ENCODE measurements at regions not wholly inside any gene's neighbourhood (a gene's known extent, or its start where the extent isn't known, plus 50 kb on each side); places are given as distances from the start of the nearest gene placed in this dataset.

DNA sequence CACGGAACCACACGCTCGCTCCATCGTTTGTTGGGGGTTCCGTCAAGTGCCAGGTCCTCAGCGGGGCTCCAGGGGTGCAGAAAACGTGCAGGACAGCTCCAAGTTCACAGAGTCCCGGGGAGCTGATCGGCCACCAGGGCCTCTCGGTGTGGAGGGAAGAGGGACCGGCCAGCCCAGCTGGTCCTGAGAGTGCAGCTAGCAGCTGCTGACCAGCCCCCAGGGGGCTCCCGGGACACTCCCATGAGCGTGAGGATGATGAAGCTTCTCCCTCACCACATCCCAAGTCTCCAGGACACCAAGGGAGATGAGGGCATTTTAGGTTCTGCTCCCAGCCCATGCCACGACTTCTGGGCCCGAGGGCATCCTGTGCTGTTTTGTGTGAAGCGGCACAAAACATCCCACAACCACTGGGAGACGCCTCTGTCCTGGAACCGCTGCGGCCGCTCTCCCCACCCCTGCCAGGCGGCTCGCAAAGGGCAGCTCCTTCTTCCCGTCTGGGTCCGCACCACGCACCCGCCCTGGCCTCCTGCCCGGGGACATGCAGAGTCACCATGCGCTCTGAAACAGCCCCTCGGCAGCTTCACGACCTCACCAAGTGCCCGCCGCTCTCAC lies 67.5 kb upstream of the IRX4 start:
- 87% methylated on average over 29 of the region's 32 CpGs for WGBS (ENCODE audit: insufficient coverage)

GRCh38 chr5:1949253-1949652 lies 66.5 kb upstream of the IRX4 start:
- H3K27me3 ChIP-seq (replicated peaks in 2 of 5; ENCODE audit: control insufficient read depth in 4 of 5, insufficient read depth in 5 of 5, low read length in 4 of 5), result peaks cover 0 to 75% (median 18%) of the 10 kb centered on the region in 5 experiments
- no peak overlapping the region for H3K27ac ChIP-seq (ENCODE audit: insufficient read depth in 1 of 2, low read depth in 1 of 2, low read length in 2 of 2, poor library complexity in 1 of 2, severe bottlenecking in 2 of 2)
- no peaks in the 10 kb centered on the region for H3K4me1 ChIP-seq (ENCODE audit: control extremely low read depth in 1 of 4, control insufficient read depth in 4 of 4, insufficient read depth in 4 of 4, low read length in 3 of 4)
- 95% methylated on average over 15 of the region's 18 CpGs for WGBS (ENCODE audit: insufficient coverage)
- H3K9me3 ChIP-seq (ENCODE audit: control extremely low read depth in 1 of 5, control insufficient read depth in 4 of 5, insufficient read depth in 2 of 5, low read depth in 1 of 5, low read length in 4 of 5), result no peaks in the 10 kb centered on the region
- POLR2A ChIA-PET, result no interaction called here
- CTCF ChIA-PET, result no interaction called here
- H3K36me3 ChIP-seq (ENCODE audit: control insufficient read depth in 4 of 4, insufficient read depth in 4 of 4, low read length in 3 of 4), result no peaks in the 10 kb centered on the region
- no peak for DNase-seq
- no peak overlapping the region for H3K4me3 ChIP-seq (ENCODE audit: control insufficient read depth in 1 of 7, extremely low read depth in 1 of 7, insufficient read depth in 4 of 7, low read depth in 2 of 7, low read length in 6 of 7)

More for the DNA sequence above, 67.5 kb upstream of the IRX4 start:
- Histone ChIP-seq H3K27me3 (replicated peaks in 2 of 5; ENCODE audit: control insufficient read depth in 4 of 5, insufficient read depth in 5 of 5, low read length in 4 of 5) (peaks cover 0 to 65% (median 15%) of the 10 kb centered on the region in 5 experiments), H3K36me3 (ENCODE audit: control insufficient read depth in 4 of 4, insufficient read depth in 4 of 4, low read length in 3 of 4) (no peaks in the 10 kb centered on the region), H3K4me1 (ENCODE audit: control extremely low read depth in 1 of 4, control insufficient read depth in 4 of 4, insufficient read depth in 4 of 4, low read length in 3 of 4) (no peaks in the 10 kb centered on the region), H3K27ac (ENCODE audit: insufficient read depth in 1 of 2, low read depth in 1 of 2, low read length in 2 of 2, poor library complexity in 1 of 2, severe bottlenecking in 2 of 2) (no peak overlapping the region), H3K9me3 (ENCODE audit: control extremely low read depth in 1 of 5, control insufficient read depth in 4 of 5, insufficient read depth in 2 of 5, low read depth in 1 of 5, low read length in 4 of 5) (no peaks in the 10 kb centered on the region), H3K4me3 (ENCODE audit: control insufficient read depth in 1 of 7, extremely low read depth in 1 of 7, insufficient read depth in 4 of 7, low read depth in 2 of 7, low read length in 6 of 7) (no peak overlapping the region)
- DNase-seq, result no peak
- ChIA-PET CTCF (no interaction called here), POLR2A (no interaction called here)

GRCh38 chr5:1948663-1949191 lies 66.0 kb upstream of the IRX4 start:
- H3K27me3 ChIP-seq (replicated peaks in 2 of 5; ENCODE audit: control insufficient read depth in 4 of 5, insufficient read depth in 5 of 5, low read length in 4 of 5), result peaks cover 0 to 79% (median 18%) of the 10 kb centered on the region in 5 experiments
- no peak overlapping the region for H3K4me3 ChIP-seq (ENCODE audit: control insufficient read depth in 1 of 7, extremely low read depth in 1 of 7, insufficient read depth in 4 of 7, low read depth in 2 of 7, low read length in 6 of 7)
- CTCF ChIA-PET, result no interaction called here
- no peak for DNase-seq
- no peak overlapping the region for H3K27ac ChIP-seq (ENCODE audit: insufficient read depth in 1 of 2, low read depth in 1 of 2, low read length in 2 of 2, poor library complexity in 1 of 2, severe bottlenecking in 2 of 2)
- no peaks in the 10 kb centered on the region for H3K36me3 ChIP-seq (ENCODE audit: control insufficient read depth in 4 of 4, insufficient read depth in 4 of 4, low read length in 3 of 4)
- POLR2A ChIA-PET, result no interaction called here
- H3K4me1 ChIP-seq (ENCODE audit: control extremely low read depth in 1 of 4, control insufficient read depth in 4 of 4, insufficient read depth in 4 of 4, low read length in 3 of 4), result no peaks in the 10 kb centered on the region
- H3K9me3 ChIP-seq (ENCODE audit: control extremely low read depth in 1 of 5, control insufficient read depth in 4 of 5, insufficient read depth in 2 of 5, low read depth in 1 of 5, low read length in 4 of 5), result no peaks in the 10 kb centered on the region
- WGBS (ENCODE audit: insufficient coverage), result 91% methylated on average over 26 of the region's 26 CpGs

DNA sequence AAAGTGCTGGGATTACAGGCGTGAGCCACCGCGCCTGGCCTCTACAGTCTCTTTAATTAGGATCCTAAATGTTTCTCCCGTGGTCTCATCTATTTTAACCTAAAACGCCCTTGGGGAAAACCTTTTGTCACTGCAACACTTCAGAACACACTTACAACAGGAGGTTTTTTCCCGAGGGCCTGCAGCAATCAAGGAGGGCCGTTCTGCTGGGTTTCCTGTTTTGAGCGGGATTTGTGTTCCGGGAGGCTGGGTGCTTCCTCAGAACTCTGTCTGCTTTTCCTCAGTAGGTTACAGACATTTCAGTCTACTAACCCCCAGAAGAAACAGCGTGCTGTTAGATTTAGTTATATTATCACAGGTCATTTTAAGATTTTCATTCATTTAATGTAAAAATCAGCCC lies 65.4 kb upstream of the IRX4 start:
- H3K9me3 ChIP-seq (ENCODE audit: control extremely low read depth in 1 of 5, control insufficient read depth in 4 of 5, insufficient read depth in 2 of 5, low read depth in 1 of 5, low read length in 4 of 5), result no peaks in the 10 kb centered on the region
- POLR2A ChIA-PET, result no interaction called here
- no peak overlapping the region for H3K27ac ChIP-seq (ENCODE audit: insufficient read depth in 1 of 2, low read depth in 1 of 2, low read length in 2 of 2, poor library complexity in 1 of 2, severe bottlenecking in 2 of 2)
- CTCF ChIA-PET, result no interaction called here
- H3K4me1 ChIP-seq (ENCODE audit: control extremely low read depth in 1 of 4, control insufficient read depth in 4 of 4, insufficient read depth in 4 of 4, low read length in 3 of 4), result no peaks in the 10 kb centered on the region
- no peak overlapping the region for H3K4me3 ChIP-seq (ENCODE audit: control insufficient read depth in 1 of 7, extremely low read depth in 1 of 7, insufficient read depth in 4 of 7, low read depth in 2 of 7, low read length in 6 of 7)
- WGBS (ENCODE audit: insufficient coverage), result 11% methylated on average over 3 of the region's 10 CpGs
- H3K27me3 ChIP-seq (replicated peaks in 2 of 5; ENCODE audit: control insufficient read depth in 4 of 5, insufficient read depth in 5 of 5, low read length in 4 of 5), result peaks cover 0 to 80% (median 18%) of the 10 kb centered on the region in 5 experiments
- H3K36me3 ChIP-seq (ENCODE audit: control insufficient read depth in 4 of 4, insufficient read depth in 4 of 4, low read length in 3 of 4), result no peaks in the 10 kb centered on the region
- DNase-seq, result no peak

DNA sequence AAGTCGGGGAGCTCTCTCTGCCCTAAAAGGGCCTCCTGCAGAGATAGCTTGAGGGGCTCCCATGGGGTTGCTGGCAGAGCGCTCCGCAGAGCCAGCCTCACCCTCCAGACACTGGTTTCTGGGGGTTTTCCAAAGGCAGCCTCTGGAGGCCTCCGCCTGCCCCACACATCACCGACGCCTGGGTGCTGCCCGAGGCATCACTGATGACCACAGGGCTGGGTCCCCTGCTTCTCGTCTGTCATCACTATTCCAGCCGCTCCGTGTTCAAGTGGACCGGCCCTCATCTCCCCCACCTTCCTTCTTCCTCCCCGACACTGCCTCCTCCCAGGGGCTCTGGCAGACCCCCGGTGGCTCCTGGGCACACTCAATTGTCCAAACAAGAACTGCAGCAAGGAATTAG lies 64.1 kb upstream of the IRX4 start:
- H3K9me3 ChIP-seq (ENCODE audit: control extremely low read depth in 1 of 5, control insufficient read depth in 4 of 5, insufficient read depth in 2 of 5, low read depth in 1 of 5, low read length in 4 of 5), result peaks cover 0 to 3% (median 0%) of the 10 kb centered on the region in 5 experiments
- H3K4me1 ChIP-seq (ENCODE audit: control extremely low read depth in 1 of 4, control insufficient read depth in 4 of 4, insufficient read depth in 4 of 4, low read length in 3 of 4), result no peaks in the 10 kb centered on the region
- H3K27ac ChIP-seq (ENCODE audit: insufficient read depth in 1 of 2, low read depth in 1 of 2, low read length in 2 of 2, poor library complexity in 1 of 2, severe bottlenecking in 2 of 2), result no peak overlapping the region
- no peak for DNase-seq
- H3K4me3 ChIP-seq (ENCODE audit: control insufficient read depth in 1 of 7, extremely low read depth in 1 of 7, insufficient read depth in 4 of 7, low read depth in 2 of 7, low read length in 6 of 7), result no peak overlapping the region
- H3K27me3 ChIP-seq (replicated peaks in 2 of 5; ENCODE audit: control insufficient read depth in 4 of 5, insufficient read depth in 5 of 5, low read length in 4 of 5), result peaks cover 0 to 69% (median 16%) of the 10 kb centered on the region in 5 experiments
- 87% methylated on average over 11 of the region's 13 CpGs for WGBS (ENCODE audit: insufficient coverage)
- ChIA-PET CTCF (no interaction called here), POLR2A (no interaction called here)
- no peaks in the 10 kb centered on the region for H3K36me3 ChIP-seq (ENCODE audit: control insufficient read depth in 4 of 4, insufficient read depth in 4 of 4, low read length in 3 of 4)

GRCh38 chr5:1946122-1946677 lies 63.5 kb upstream of the IRX4 start:
- POLR2A ChIA-PET, result no interaction called here
- Histone ChIP-seq H3K4me1 (ENCODE audit: control extremely low read depth in 1 of 4, control insufficient read depth in 4 of 4, insufficient read depth in 4 of 4, low read length in 3 of 4) (no peaks in the 10 kb centered on the region), H3K9me3 (ENCODE audit: control extremely low read depth in 1 of 5, control insufficient read depth in 4 of 5, insufficient read depth in 2 of 5, low read depth in 1 of 5, low read length in 4 of 5) (peaks cover 0 to 3% (median 0%) of the 10 kb centered on the region in 5 experiments), H3K27ac (ENCODE audit: insufficient read depth in 1 of 2, low read depth in 1 of 2, low read length in 2 of 2, poor library complexity in 1 of 2, severe bottlenecking in 2 of 2) (no peak overlapping the region), H3K36me3 (ENCODE audit: control insufficient read depth in 4 of 4, insufficient read depth in 4 of 4, low read length in 3 of 4) (no peaks in the 10 kb centered on the region), H3K27me3 (replicated peaks in 2 of 5; ENCODE audit: control insufficient read depth in 4 of 5, insufficient read depth in 5 of 5, low read length in 4 of 5) (peaks cover 0 to 63% (median 11%) of the 10 kb centered on the region in 5 experiments), H3K4me3 (ENCODE audit: control insufficient read depth in 1 of 7, extremely low read depth in 1 of 7, insufficient read depth in 4 of 7, low read depth in 2 of 7, low read length in 6 of 7) (no peak overlapping the region)
- 89% methylated on average over 17 of the region's 17 CpGs for WGBS (ENCODE audit: insufficient coverage)
- no peak for DNase-seq
- CTCF ChIA-PET, result no interaction called here

DNA sequence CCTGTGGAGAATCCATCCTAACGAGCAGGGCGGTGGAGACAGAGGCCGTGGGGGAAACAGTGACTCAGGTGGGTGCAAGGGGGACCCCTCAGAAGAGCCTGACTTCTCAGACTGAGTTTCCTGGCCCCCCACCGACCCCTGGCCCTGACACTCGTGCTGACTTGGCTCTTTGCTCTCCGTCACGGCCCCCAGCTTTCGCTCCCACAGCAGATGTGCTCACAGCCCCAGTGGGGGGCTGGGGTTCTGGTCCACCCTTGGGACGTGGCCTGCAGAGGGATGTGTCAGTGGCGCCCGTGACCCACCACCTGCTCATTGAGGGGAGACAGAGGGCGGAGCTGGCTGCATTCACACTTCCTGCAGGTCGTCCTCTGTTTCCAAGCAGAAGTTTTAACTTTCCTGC lies 62.9 kb upstream of the IRX4 start:
- WGBS (ENCODE audit: insufficient coverage), result 71% methylated on average over 13 of the region's 13 CpGs
- POLR2A ChIA-PET, result no interaction called here
- CTCF ChIA-PET, result no interaction called here
- H3K36me3 ChIP-seq (ENCODE audit: control insufficient read depth in 4 of 4, insufficient read depth in 4 of 4, low read length in 3 of 4), result no peaks in the 10 kb centered on the region
- H3K9me3 ChIP-seq (ENCODE audit: control extremely low read depth in 1 of 5, control insufficient read depth in 4 of 5, insufficient read depth in 2 of 5, low read depth in 1 of 5, low read length in 4 of 5), result peaks cover 0 to 3% (median 0%) of the 10 kb centered on the region in 5 experiments
- no peak for DNase-seq
- H3K27me3 ChIP-seq (replicated peaks in 2 of 5; ENCODE audit: control insufficient read depth in 4 of 5, insufficient read depth in 5 of 5, low read length in 4 of 5), result peaks cover 0 to 57% (median 11%) of the 10 kb centered on the region in 5 experiments
- no peak overlapping the region for H3K4me3 ChIP-seq (ENCODE audit: control insufficient read depth in 1 of 7, extremely low read depth in 1 of 7, insufficient read depth in 4 of 7, low read depth in 2 of 7, low read length in 6 of 7)
- H3K27ac ChIP-seq (ENCODE audit: insufficient read depth in 1 of 2, low read depth in 1 of 2, low read length in 2 of 2, poor library complexity in 1 of 2, severe bottlenecking in 2 of 2), result no peak overlapping the region
- H3K4me1 ChIP-seq (ENCODE audit: control extremely low read depth in 1 of 4, control insufficient read depth in 4 of 4, insufficient read depth in 4 of 4, low read length in 3 of 4), result no peaks in the 10 kb centered on the region
